Omental fat pad (tissue), 3 donors: ENCODE measurements at regions not wholly inside any gene's neighbourhood (a gene's known extent, or its start where the extent isn't known, plus 50 kb on each side); places are given as distances from the start of the nearest gene placed in this dataset.

Experiments used
- ATAC-seq: fragments of 150-250 bp; one replicate; pipeline ENCODE4 v1.9.1; 2016; ENCODE audit warnings: mild to moderate bottlenecking, moderate library complexity; ENCODE audit not compliant: low FRiP score
- DNase-seq: peaks from one replicate; pipeline ENCODE4 v3.0.0-alpha.2; 2019; ENCODE audit warnings: low spot score
- TF ChIP-seq, protein P1 (sequence below), 3 donors: fragments of 450-650 bp; IDR thresholded peaks; one replicate each; pipeline ENCODE4 v1.5.1; 2016 to 2017; ENCODE audit warnings: antibody characterized with exemption in 3 of 3, mild to moderate bottlenecking in 3 of 3, moderate library complexity in 2 of 3

DNA sequence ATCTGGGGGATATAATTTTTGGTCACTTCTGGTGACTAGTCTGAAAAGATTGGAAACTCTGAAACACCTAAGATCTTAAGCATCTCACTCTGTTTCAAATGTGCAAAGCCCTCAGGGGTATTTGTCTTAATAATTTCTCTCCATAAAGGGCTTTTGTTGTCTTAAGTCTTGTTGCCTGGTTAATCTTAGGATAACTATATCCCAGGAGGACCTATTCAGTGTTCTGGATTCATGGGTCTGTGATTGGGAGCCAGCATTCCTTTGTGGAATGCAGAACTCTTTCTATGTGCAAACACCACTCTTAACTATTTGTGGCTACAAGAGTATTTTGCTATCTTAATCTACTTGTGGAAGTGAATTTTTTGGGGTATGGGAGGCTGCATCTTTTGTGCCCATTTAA lies 1573.0 kb upstream of the PRMT6 start:
- ATAC-seq = no peak

DNA sequence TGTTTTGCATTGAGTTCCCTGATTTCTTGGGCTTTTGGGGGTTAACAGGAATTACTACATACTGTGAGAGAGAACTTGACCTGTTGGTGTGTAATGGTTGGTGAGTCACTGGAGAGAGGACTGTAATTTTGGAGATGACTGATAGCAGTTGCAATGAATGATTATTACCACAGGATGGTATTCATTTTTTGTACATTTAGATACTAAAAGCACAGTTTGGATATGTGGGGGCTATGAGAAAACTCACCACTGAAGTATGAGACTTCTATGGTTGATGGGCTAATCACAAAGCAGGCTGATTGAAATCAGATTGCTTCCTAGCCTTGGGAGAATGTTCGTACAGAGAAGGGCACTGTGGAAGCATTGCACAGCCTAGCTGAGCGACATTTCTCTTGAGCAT lies 1571.3 kb upstream of the PRMT6 start:
- ATAC-seq (no peak), DNase-seq (no peak)
- TF ChIP-seq, protein P1, sequence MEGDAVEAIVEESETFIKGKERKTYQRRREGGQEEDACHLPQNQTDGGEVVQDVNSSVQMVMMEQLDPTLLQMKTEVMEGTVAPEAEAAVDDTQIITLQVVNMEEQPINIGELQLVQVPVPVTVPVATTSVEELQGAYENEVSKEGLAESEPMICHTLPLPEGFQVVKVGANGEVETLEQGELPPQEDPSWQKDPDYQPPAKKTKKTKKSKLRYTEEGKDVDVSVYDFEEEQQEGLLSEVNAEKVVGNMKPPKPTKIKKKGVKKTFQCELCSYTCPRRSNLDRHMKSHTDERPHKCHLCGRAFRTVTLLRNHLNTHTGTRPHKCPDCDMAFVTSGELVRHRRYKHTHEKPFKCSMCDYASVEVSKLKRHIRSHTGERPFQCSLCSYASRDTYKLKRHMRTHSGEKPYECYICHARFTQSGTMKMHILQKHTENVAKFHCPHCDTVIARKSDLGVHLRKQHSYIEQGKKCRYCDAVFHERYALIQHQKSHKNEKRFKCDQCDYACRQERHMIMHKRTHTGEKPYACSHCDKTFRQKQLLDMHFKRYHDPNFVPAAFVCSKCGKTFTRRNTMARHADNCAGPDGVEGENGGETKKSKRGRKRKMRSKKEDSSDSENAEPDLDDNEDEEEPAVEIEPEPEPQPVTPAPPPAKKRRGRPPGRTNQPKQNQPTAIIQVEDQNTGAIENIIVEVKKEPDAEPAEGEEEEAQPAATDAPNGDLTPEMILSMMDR (IDR thresholded peaks at IDR 0.05) = no peak

More for the DNA sequence above, 1573.0 kb upstream of the PRMT6 start:
- DNase-seq = no peak
- TF ChIP-seq, protein P1 (IDR thresholded peaks at IDR 0.05) = no peak

DNA sequence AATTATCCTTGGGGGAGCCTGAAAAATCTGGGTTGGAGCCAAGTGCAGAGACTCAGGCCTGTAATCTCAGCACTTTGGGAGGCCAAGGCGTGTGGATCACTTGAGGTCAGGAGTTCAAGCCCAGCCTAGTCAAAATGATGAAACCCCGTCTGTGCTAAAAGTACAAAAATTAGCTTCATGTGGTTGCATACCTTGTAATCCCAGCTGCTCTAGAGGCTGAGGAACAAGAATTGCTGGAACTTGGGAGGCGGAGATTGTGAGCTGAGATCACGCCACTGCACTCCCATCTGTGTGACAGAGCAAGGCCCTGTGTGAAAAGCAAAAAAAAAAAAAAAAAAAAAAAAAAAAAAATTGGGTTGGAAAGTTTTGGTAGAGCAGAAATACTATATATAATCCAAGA lies 1563.6 kb upstream of the PRMT6 start:
- TF ChIP-seq, protein P1 (IDR thresholded peaks at IDR 0.05) = no peak
- DNase-seq (no peak), ATAC-seq (no peak)

DNA sequence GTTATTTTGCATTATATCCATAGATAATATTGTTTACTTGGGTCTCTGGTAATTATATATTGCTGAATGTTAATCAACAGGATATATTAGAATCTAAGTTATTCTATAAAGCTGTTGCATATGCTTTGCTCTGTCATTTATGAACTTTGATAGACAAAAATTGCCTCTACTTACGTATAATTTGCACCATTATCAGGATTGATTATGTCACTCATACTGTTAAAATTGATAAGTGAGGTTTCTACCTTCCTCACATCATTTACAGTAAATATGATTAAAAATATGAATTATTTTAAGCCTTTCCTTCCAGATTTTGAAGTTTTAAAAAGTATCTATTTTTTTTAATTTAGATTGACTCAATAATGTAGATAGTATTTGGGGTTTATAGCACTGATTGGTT lies 1540.4 kb upstream of the PRMT6 start:
- ATAC-seq (no peak), DNase-seq (no peak)
- TF ChIP-seq, protein P1 (IDR thresholded peaks at IDR 0.05) = no peak

DNA sequence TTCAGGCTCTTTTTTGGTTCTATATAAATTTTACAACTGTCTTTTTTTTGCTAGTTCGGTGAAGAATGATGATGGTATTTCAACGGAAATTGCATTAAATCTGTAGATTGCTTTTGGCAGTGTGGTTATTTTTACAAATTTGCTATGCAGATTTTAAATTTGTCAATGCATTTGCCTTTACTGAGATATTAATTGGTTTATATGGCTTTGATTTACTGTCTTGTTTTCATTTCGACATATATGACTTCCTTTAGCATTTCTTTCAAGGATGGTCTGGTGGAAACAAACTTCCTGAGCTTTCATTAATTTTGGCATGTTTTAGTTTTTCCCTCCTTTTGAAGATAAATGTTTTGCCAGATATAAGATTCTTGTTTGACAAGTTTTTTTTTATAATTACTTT lies 1522.5 kb upstream of the PRMT6 start:
- TF ChIP-seq, protein P1 (IDR thresholded peaks at IDR 0.05) = no peak
- ATAC-seq = no peak
- no peak for DNase-seq

DNA sequence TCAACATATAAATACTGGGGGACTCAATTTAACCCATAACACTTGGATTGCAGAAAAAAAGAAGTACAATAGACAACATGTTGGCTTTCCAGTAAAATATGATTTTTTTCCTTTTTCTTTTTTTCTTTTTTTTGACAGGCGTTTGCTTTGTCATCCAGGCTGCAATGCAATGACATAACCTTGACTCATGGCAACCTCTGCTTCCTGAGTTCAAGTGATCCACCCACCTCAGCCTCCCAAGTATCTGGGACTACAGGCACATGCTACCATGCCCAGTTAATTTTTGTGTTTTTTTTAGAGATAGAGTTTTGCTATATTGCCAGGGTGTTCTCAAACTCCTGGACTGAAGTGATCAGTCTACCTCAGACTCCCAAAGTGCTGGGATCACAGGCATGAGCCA lies 1512.0 kb upstream of the PRMT6 start:
- no peak for ATAC-seq
- no peak for DNase-seq
- TF ChIP-seq, protein P1 (IDR thresholded peaks at IDR 0.05) = no peak

DNA sequence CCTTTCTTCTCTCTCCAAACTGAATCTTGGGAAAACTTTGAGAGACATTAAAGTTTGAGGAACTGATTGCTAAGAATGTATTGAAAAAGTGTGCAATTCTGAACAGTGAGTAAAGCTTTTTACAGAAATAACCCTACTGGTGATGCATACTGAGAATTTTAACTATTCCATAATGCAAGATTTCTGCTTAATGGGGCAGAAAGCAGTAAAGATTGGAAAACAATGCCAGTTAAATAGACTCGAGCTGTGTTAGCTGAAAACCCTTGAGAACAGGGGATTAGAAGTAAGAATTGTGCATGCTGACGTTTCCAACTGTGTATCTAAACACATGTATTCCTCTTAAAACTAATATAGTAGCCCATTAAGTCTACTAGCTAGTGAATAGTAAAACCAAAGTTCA lies 1500.2 kb upstream of the PRMT6 start:
- DNase-seq (no peak), ATAC-seq (no peak)
- TF ChIP-seq, protein P1 (IDR thresholded peaks at IDR 0.05) = no peak
